Choroid plexus epithelial cell (primary cell): ENCODE measurements at regions not wholly inside any gene's neighbourhood (a gene's known extent, or its start where the extent isn't known, plus 50 kb on each side); places are given as distances from the start of the nearest gene placed in this dataset.

ENCODE experiments used
- DNase-seq: peaks from one replicate; pipeline ENCODE4 v3.0.0-alpha.2; 2010; ENCODE audit warnings: low read depth
- H3K4me3 ChIP-seq: 2 replicates; pipeline ENCODE4 v1.5.1; 2011; ENCODE audit warnings: low read depth, mild to moderate bottlenecking, control low read depth, low read length, moderate library complexity
- TF ChIP-seq, protein P1 (sequence below): conservative IDR thresholded peaks from 2 replicates; pipeline ENCODE4 v1.5.1; 2011; ENCODE audit warnings: low read depth, mild to moderate bottlenecking, control low read depth, inconsistent platforms, low read length, moderate library complexity

DNA sequence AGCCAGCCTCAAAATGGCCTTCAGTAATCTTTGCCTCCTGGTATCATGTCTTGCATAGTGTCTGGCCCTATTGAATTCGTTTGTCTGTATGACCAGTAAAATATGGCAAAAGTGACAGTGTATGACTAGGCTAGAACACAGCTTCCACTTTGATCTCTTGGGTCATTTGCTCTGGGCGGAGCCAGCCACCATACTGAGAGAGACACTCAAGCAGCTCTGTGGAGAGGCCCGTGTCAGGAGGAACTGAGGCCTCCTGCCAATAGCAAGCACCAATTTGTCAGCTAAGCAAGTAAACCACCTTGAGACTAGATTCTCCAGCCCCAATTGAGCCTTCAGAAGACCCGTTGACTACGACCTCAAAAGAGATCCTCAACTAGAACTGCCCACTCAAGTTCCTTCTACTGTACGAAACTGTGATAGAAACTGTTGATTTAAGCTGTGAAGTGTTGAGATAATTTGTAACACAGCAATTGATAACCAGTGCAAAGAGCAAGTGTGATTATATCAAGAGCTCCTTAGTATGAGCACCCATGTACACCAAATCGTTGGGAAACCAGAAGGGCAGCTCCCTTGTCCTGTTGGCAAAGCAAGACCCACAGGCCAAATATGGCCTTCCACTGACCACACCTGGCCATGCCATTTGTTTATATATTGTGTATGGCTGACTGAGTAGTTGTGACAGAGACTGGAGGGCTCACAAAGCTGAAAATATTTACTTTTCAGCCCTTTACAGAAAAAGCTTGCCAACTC lies 52.7 kb upstream of the SERBP1 start:
- no peak overlapping the region for H3K4me3 ChIP-seq
- DNase-seq, result no peak
- TF ChIP-seq, protein P1, sequence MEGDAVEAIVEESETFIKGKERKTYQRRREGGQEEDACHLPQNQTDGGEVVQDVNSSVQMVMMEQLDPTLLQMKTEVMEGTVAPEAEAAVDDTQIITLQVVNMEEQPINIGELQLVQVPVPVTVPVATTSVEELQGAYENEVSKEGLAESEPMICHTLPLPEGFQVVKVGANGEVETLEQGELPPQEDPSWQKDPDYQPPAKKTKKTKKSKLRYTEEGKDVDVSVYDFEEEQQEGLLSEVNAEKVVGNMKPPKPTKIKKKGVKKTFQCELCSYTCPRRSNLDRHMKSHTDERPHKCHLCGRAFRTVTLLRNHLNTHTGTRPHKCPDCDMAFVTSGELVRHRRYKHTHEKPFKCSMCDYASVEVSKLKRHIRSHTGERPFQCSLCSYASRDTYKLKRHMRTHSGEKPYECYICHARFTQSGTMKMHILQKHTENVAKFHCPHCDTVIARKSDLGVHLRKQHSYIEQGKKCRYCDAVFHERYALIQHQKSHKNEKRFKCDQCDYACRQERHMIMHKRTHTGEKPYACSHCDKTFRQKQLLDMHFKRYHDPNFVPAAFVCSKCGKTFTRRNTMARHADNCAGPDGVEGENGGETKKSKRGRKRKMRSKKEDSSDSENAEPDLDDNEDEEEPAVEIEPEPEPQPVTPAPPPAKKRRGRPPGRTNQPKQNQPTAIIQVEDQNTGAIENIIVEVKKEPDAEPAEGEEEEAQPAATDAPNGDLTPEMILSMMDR, result no peak

GRCh38 chr1:67484492-67484891 lies 54.3 kb upstream of the SERBP1 start:
- TF ChIP-seq, protein P1, result no peak
- H3K4me3 ChIP-seq, result no peak overlapping the region
- peak; percentile 30 for DNase-seq

GRCh38 chr1:67485046-67485811 lies 55.0 kb upstream of the SERBP1 start:
- TF ChIP-seq, protein P1, result no peak
- DNase-seq, result no peak
- H3K4me3 ChIP-seq, result no peak overlapping the region

DNA sequence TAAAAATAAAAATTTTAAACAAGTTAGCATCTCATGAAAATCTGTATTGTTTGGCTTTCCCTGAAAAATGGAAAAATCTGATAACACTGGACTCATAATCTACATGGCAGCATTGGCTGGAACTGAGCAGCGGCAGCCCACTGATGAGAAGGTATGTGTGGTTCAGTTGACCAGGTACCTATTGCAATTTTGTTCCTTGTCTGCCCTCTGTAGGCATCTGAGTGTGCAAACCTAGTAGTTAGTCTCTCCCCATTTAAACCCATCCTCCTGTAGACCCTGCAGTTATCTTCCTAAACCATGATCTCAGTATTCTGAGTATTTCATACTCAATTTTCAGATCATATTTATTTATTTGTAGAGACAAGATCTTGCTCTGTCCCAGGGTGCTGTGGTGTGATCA lies 59.4 kb upstream of the SERBP1 start:
- DNase-seq, result peak; percentile 70
- H3K4me3 ChIP-seq, result no peak overlapping the region
- TF ChIP-seq, protein P1, result peak; percentile 62

- no peak overlapping the region for H3K4me3 ChIP-seq
- TF ChIP-seq, protein P1, result no peak
- no peak for DNase-seq
These were observed 61.1 kb upstream of the SERBP1 start for GRCh38 chr1:67491280-67491679.

- no peak overlapping the region for H3K4me3 ChIP-seq
- DNase-seq, result no peak
- TF ChIP-seq, protein P1, result no peak
These were observed 62.9 kb upstream of the SERBP1 start for GRCh38 chr1:67493148-67493547.
